ENCODE measurements at regions not wholly inside any gene's neighbourhood (a gene's known extent, or its start where the extent isn't known, plus 50 kb on each side); places are given as distances from the start of the nearest gene placed in this dataset.

GRCh38 chr1:29524285-29525065 lies 288.2 kb downstream of the PTPRU start:
- H3K4me1 ChIP-seq (ENCODE audit: insufficient read depth, low read length): no peaks in the 10 kb centered on the region
- no peak overlapping the region for H3K9ac ChIP-seq (ENCODE audit: low read depth, low read length)
- no peak overlapping the region for H3K4me3 ChIP-seq (ENCODE audit: low read length)
- no peak overlapping the region for H3K27ac ChIP-seq (ENCODE audit: low read length)
- H3K36me3 ChIP-seq (ENCODE audit: insufficient read depth, low read depth, low read length): no peaks in the 10 kb centered on the region
- H3K9me3 ChIP-seq (ENCODE audit: insufficient read depth, low read depth, low read length): peaks cover 8% of the 10 kb centered on the region
- no peaks in the 10 kb centered on the region for H3K27me3 ChIP-seq (ENCODE audit: insufficient read depth, low read length)

- no peaks in the 10 kb centered on the region for H3K36me3 ChIP-seq (ENCODE audit: insufficient read depth, low read depth, low read length)
- H3K4me1 ChIP-seq (ENCODE audit: insufficient read depth, low read length): no peaks in the 10 kb centered on the region
- no peak overlapping the region for H3K27ac ChIP-seq (ENCODE audit: low read length)
- H3K4me3 ChIP-seq (ENCODE audit: low read length): no peak overlapping the region
- H3K9ac ChIP-seq (ENCODE audit: low read depth, low read length): no peak overlapping the region
- no peaks in the 10 kb centered on the region for H3K9me3 ChIP-seq (ENCODE audit: insufficient read depth, low read depth, low read length)
- H3K27me3 ChIP-seq (ENCODE audit: insufficient read depth, low read length): no peaks in the 10 kb centered on the region
Observed at GRCh38 chr1:29523576-29523975, 287.3 kb downstream of the PTPRU start.

- Histone ChIP-seq H3K9me3 (ENCODE audit: insufficient read depth, low read depth, low read length) (no peaks in the 10 kb centered on the region), H3K27me3 (ENCODE audit: insufficient read depth, low read length) (no peaks in the 10 kb centered on the region)
Observed at GRCh38 chr1:29523136-29523535, 286.8 kb downstream of the PTPRU start.

GRCh38 chr1:29521811-29522580 lies 285.7 kb downstream of the PTPRU start:
- H3K36me3 ChIP-seq (ENCODE audit: insufficient read depth, low read depth, low read length): no peaks in the 10 kb centered on the region
- H3K4me3 ChIP-seq (ENCODE audit: low read length): no peak overlapping the region
- H3K4me1 ChIP-seq (ENCODE audit: insufficient read depth, low read length): no peaks in the 10 kb centered on the region
- H3K27ac ChIP-seq (ENCODE audit: low read length): no peak overlapping the region
- H3K9me3 ChIP-seq (ENCODE audit: insufficient read depth, low read depth, low read length): no peaks in the 10 kb centered on the region
- H3K9ac ChIP-seq (ENCODE audit: low read depth, low read length): no peak overlapping the region
- H3K27me3 ChIP-seq (ENCODE audit: insufficient read depth, low read length): no peaks in the 10 kb centered on the region

More at GRCh38 chr1:29523136-29523535, 286.8 kb downstream of the PTPRU start:
- Histone ChIP-seq H3K36me3 (ENCODE audit: insufficient read depth, low read depth, low read length) (no peaks in the 10 kb centered on the region), H3K4me3 (ENCODE audit: low read length) (no peak overlapping the region), H3K27ac (ENCODE audit: low read length) (no peak overlapping the region), H3K4me1 (ENCODE audit: insufficient read depth, low read length) (no peaks in the 10 kb centered on the region), H3K9ac (ENCODE audit: low read depth, low read length) (no peak overlapping the region)

- Histone ChIP-seq H3K9me3 (ENCODE audit: insufficient read depth, low read depth, low read length) (no peaks in the 10 kb centered on the region), H3K9ac (ENCODE audit: low read depth, low read length) (no peak overlapping the region), H3K27me3 (ENCODE audit: insufficient read depth, low read length) (no peaks in the 10 kb centered on the region), H3K36me3 (ENCODE audit: insufficient read depth, low read depth, low read length) (no peaks in the 10 kb centered on the region), H3K4me1 (ENCODE audit: insufficient read depth, low read length) (no peaks in the 10 kb centered on the region), H3K4me3 (ENCODE audit: low read length) (no peak overlapping the region), H3K27ac (ENCODE audit: low read length) (no peak overlapping the region)
Observed at GRCh38 chr1:29521438-29521715, 285.1 kb downstream of the PTPRU start.

GRCh38 chr1:29520571-29521437 lies 284.5 kb downstream of the PTPRU start:
- Histone ChIP-seq H3K4me1 (ENCODE audit: insufficient read depth, low read length) (no peaks in the 10 kb centered on the region), H3K36me3 (ENCODE audit: insufficient read depth, low read depth, low read length) (no peaks in the 10 kb centered on the region), H3K4me3 (ENCODE audit: low read length) (no peak overlapping the region), H3K9me3 (ENCODE audit: insufficient read depth, low read depth, low read length) (no peaks in the 10 kb centered on the region), H3K27me3 (ENCODE audit: insufficient read depth, low read length) (no peaks in the 10 kb centered on the region), H3K9ac (ENCODE audit: low read depth, low read length) (no peak overlapping the region), H3K27ac (ENCODE audit: low read length) (no peak overlapping the region)

GRCh38 chr1:29519788-29520110 lies 283.4 kb downstream of the PTPRU start:
- no peaks in the 10 kb centered on the region for H3K4me1 ChIP-seq (ENCODE audit: insufficient read depth, low read length)
- no peak overlapping the region for H3K9ac ChIP-seq (ENCODE audit: low read depth, low read length)
- no peak overlapping the region for H3K27ac ChIP-seq (ENCODE audit: low read length)
- H3K27me3 ChIP-seq (ENCODE audit: insufficient read depth, low read length): no peaks in the 10 kb centered on the region; the same call in 1 of the 2 replicates
- no peaks in the 10 kb centered on the region for H3K36me3 ChIP-seq (ENCODE audit: insufficient read depth, low read depth, low read length)
- no peaks in the 10 kb centered on the region for H3K9me3 ChIP-seq (ENCODE audit: insufficient read depth, low read depth, low read length)
- H3K4me3 ChIP-seq (ENCODE audit: low read length): no peak overlapping the region

GRCh38 chr1:29519108-29519787 lies 282.9 kb downstream of the PTPRU start:
- Histone ChIP-seq H3K9me3 (ENCODE audit: insufficient read depth, low read depth, low read length) (no peaks in the 10 kb centered on the region), H3K4me3 (ENCODE audit: low read length) (no peak overlapping the region), H3K4me1 (ENCODE audit: insufficient read depth, low read length) (no peaks in the 10 kb centered on the region), H3K27ac (ENCODE audit: low read length) (no peak overlapping the region), H3K36me3 (ENCODE audit: insufficient read depth, low read depth, low read length) (no peaks in the 10 kb centered on the region), H3K27me3 (ENCODE audit: insufficient read depth, low read length) (no peaks in the 10 kb centered on the region; the same call in 1 of the 2 replicates), H3K9ac (ENCODE audit: low read depth, low read length) (no peak overlapping the region)

- no peaks in the 10 kb centered on the region; the same call in 1 of the 2 replicates for H3K27me3 ChIP-seq (ENCODE audit: insufficient read depth, low read length)
- no peak overlapping the region for H3K9ac ChIP-seq (ENCODE audit: low read depth, low read length)
Observed at GRCh38 chr1:29518183-29518835, 282.0 kb downstream of the PTPRU start.

GRCh38 chr1:29517251-29518086 lies 281.1 kb downstream of the PTPRU start:
- Histone ChIP-seq H3K9me3 (ENCODE audit: insufficient read depth, low read depth, low read length) (no peaks in the 10 kb centered on the region), H3K4me1 (ENCODE audit: insufficient read depth, low read length) (no peaks in the 10 kb centered on the region), H3K36me3 (ENCODE audit: insufficient read depth, low read depth, low read length) (no peaks in the 10 kb centered on the region), H3K9ac (ENCODE audit: low read depth, low read length) (no peak overlapping the region), H3K27ac (ENCODE audit: low read length) (no peak overlapping the region), H3K27me3 (ENCODE audit: insufficient read depth, low read length) (no peaks in the 10 kb centered on the region; the same call in 1 of the 2 replicates), H3K4me3 (ENCODE audit: low read length) (no peak overlapping the region)

More at GRCh38 chr1:29518183-29518835, 282.0 kb downstream of the PTPRU start:
- no peaks in the 10 kb centered on the region for H3K9me3 ChIP-seq (ENCODE audit: insufficient read depth, low read depth, low read length)
- no peak overlapping the region for H3K4me3 ChIP-seq (ENCODE audit: low read length)
- H3K36me3 ChIP-seq (ENCODE audit: insufficient read depth, low read depth, low read length): no peaks in the 10 kb centered on the region
- H3K27ac ChIP-seq (ENCODE audit: low read length): no peak overlapping the region
- no peaks in the 10 kb centered on the region for H3K4me1 ChIP-seq (ENCODE audit: insufficient read depth, low read length)
